ENCODE measurements at regions not wholly inside any gene's neighbourhood (a gene's known extent, or its start where the extent isn't known, plus 50 kb on each side); places are given as distances from the start of the nearest gene placed in this dataset.

GRCh38 chr3:30227571-30228301 is 378.7 kb upstream of the TGFBR2 start:
- no peaks in the 10 kb centered on the region for H3K4me1 ChIP-seq
- TF ChIP-seq POLR2A (IDR thresholded peaks at IDR 0.05) (no peak), CTCF (IDR thresholded peaks at IDR 0.05) (no peak)
- no peaks in the 10 kb centered on the region for H3K36me3 ChIP-seq
- H3K27me3 ChIP-seq = no peaks in the 10 kb centered on the region
- H3K4me3 ChIP-seq = no peak overlapping the region
- no peaks in the 10 kb centered on the region for H3K9me3 ChIP-seq
- no peak for DNase-seq
- H3K27ac ChIP-seq = no peak overlapping the region

- Histone ChIP-seq H3K4me1 (no peaks in the 10 kb centered on the region), H3K27ac (no peak overlapping the region), H3K9me3 (no peaks in the 10 kb centered on the region), H3K36me3 (no peaks in the 10 kb centered on the region), H3K4me3 (no peak overlapping the region), H3K27me3 (no peaks in the 10 kb centered on the region)
- no peak for TF ChIP-seq POLR2A (IDR thresholded peaks at IDR 0.05)
- no peak for TF ChIP-seq CTCF (IDR thresholded peaks at IDR 0.05)
- no peak for DNase-seq
These were observed 378.1 kb upstream of the TGFBR2 start for GRCh38 chr3:30228302-30228631.

GRCh38 chr3:30231277-30232141 is 374.9 kb upstream of the TGFBR2 start:
- no peaks in the 10 kb centered on the region for H3K9me3 ChIP-seq
- TF ChIP-seq POLR2A (IDR thresholded peaks at IDR 0.05) (no peak), CTCF (IDR thresholded peaks at IDR 0.05) (no peak)
- no peaks in the 10 kb centered on the region for H3K4me1 ChIP-seq
- no peak overlapping the region for H3K4me3 ChIP-seq
- peak overlapping the region in 2 of 4 donors; percentile 8 to 23 for H3K27ac ChIP-seq
- no peak for DNase-seq
- H3K27me3 ChIP-seq = no peaks in the 10 kb centered on the region
- H3K36me3 ChIP-seq = no peaks in the 10 kb centered on the region

- no peaks in the 10 kb centered on the region for H3K4me1 ChIP-seq
- H3K36me3 ChIP-seq = no peaks in the 10 kb centered on the region
- no peaks in the 10 kb centered on the region for H3K27me3 ChIP-seq
- H3K27ac ChIP-seq = peak overlapping the region in 2 of 4 donors; percentile 8 to 23
- H3K9me3 ChIP-seq = no peaks in the 10 kb centered on the region
- no peak for DNase-seq
- H3K4me3 ChIP-seq = no peak overlapping the region
- TF ChIP-seq POLR2A (IDR thresholded peaks at IDR 0.05) (no peak), CTCF (IDR thresholded peaks at IDR 0.05) (no peak)
These were observed 374.3 kb upstream of the TGFBR2 start for GRCh38 chr3:30232142-30232541.

GRCh38 chr3:30233913-30234646 is 372.3 kb upstream of the TGFBR2 start:
- Histone ChIP-seq H3K9me3 (no peaks in the 10 kb centered on the region), H3K27ac (no peak overlapping the region), H3K4me3 (no peak overlapping the region), H3K4me1 (no peaks in the 10 kb centered on the region), H3K27me3 (no peaks in the 10 kb centered on the region), H3K36me3 (no peaks in the 10 kb centered on the region)
- TF ChIP-seq CTCF (IDR thresholded peaks at IDR 0.05) = no peak
- TF ChIP-seq POLR2A (IDR thresholded peaks at IDR 0.05) = no peak
- no peak for DNase-seq

Data from Peyer's patch (tissue), 4 donors.